HL-60 (cell line): ENCODE measurements at regions not wholly inside any gene's neighbourhood (a gene's known extent, or its start where the extent isn't known, plus 50 kb on each side); places are given as distances from the start of the nearest gene placed in this dataset.

ENCODE experiments used
- CTCF ChIP-seq: IDR thresholded peaks from one replicate; pipeline ENCODE4 v1.5.1; 2011; ENCODE audit warnings: low read length, control low read depth, inconsistent platforms; ENCODE audit not compliant: insufficient read depth
- GABPA ChIP-seq: IDR thresholded peaks from 2 replicates; pipeline ENCODE4 v1.6.1; 2012; ENCODE audit warnings: low read depth
- POLR2AphosphoS5 ChIP-seq: IDR thresholded peaks from 2 replicates; pipeline ENCODE4 v1.6.1; 2012; ENCODE audit warnings: low read depth
- REST ChIP-seq: IDR thresholded peaks from 2 replicates; pipeline ENCODE4 v1.6.1; 2012; ENCODE audit warnings: low read depth; ENCODE audit not compliant: insufficient replicate concordance
- SPI1 ChIP-seq: IDR thresholded peaks from 2 replicates; pipeline ENCODE4 v1.6.1; 2012; ENCODE audit warnings: low read depth, mild to moderate bottlenecking, borderline replicate concordance

GRCh38 chr6:33880104-33880678 lies 76.4 kb upstream of the MLN start:
- TF ChIP-seq CTCF (no peak), POLR2AphosphoS5 (no peak), REST (no peak), SPI1 (no peak), GABPA (no peak)
